OCI-LY3 (cell line): ENCODE measurements at regions not wholly inside any gene's neighbourhood (a gene's known extent, or its start where the extent isn't known, plus 50 kb on each side); places are given as distances from the start of the nearest gene placed in this dataset.

Source experiments
- H2AFZ ChIP-seq: fragments of 200-600, 300-600 bp; shearing (Covaris generic); 2 replicates; pipeline ENCODE4 v1.6.0; 2014; ENCODE audit warnings: antibody characterized with exemption, low read depth, low read length
- H3K27ac ChIP-seq: fragments of 200-600, 300-600 bp; sonication (generic); 2 replicates; pipeline ENCODE4 v1.5.1; 2014; ENCODE audit warnings: mild to moderate bottlenecking, low read length, moderate library complexity, mixed read lengths
- H3K27me3 ChIP-seq: fragments of 200-600, 300-600 bp; sonication (generic); 2 replicates; pipeline ENCODE4 v1.6.1; 2014; ENCODE audit warnings: low read depth, low read length, mixed read lengths
- H3K36me3 ChIP-seq: fragments of 200-600, 300-600 bp; sonication (generic); replicated peaks from 2 replicates; pipeline ENCODE3; 2014; ENCODE audit warnings: low read depth, low read length, mixed read lengths
- H3K4me1 ChIP-seq: fragments of 300-600, 200-600 bp; sonication (generic); 2 replicates; pipeline ENCODE4 v1.6.1; 2014; ENCODE audit warnings: low read length, mixed read lengths
- H3K4me2 ChIP-seq: fragments of 200-600, 300-600 bp; sonication (generic); 2 replicates; pipeline ENCODE4 v1.6.1; 2014; ENCODE audit warnings: low read length, mixed read lengths
- H3K4me3 ChIP-seq: fragments of 300-600, 200-600 bp; sonication (generic); 2 replicates; pipeline ENCODE4 v1.5.1; 2014; ENCODE audit warnings: antibody characterized with exemption, mild to moderate bottlenecking, low read length, moderate library complexity
- H3K79me2 ChIP-seq: fragments of 300-600, 200-600 bp; shearing (Covaris generic); 2 replicates; pipeline ENCODE4 v1.6.1; 2014; ENCODE audit warnings: mild to moderate bottlenecking, low read length, mixed read lengths
- H3K9ac ChIP-seq: fragments of 300-600, 200-600 bp; shearing (Covaris generic); 2 replicates; pipeline ENCODE4 v1.6.0; 2014; ENCODE audit warnings: mild to moderate bottlenecking, low read length, moderate library complexity
- H3K9me3 ChIP-seq: fragments of 200-600, 300-600 bp; shearing (Covaris generic); 2 replicates; pipeline ENCODE4 v1.6.1; 2014; ENCODE audit warnings: low read length, mixed read lengths; ENCODE audit not compliant: insufficient read depth
- H4K20me1 ChIP-seq: fragments of 200-600, 300-600 bp; sonication (generic); 2 replicates; pipeline ENCODE4 v1.6.1; 2016; ENCODE audit warnings: low read length, mixed read lengths; ENCODE audit not compliant: insufficient read depth
- EZH2phosphoT487 ChIP-seq: fragments of 200-600 bp; shearing (Covaris generic); IDR thresholded peaks from 2 replicates; pipeline ENCODE4 v1.6.1; 2018; ENCODE audit warnings: antibody characterized with exemption, mixed run types, low read depth
- TF ChIP-seq, protein P1 (sequence below): fragments of 200-600, 300-600 bp; sonication (generic); IDR thresholded peaks from 2 replicates; pipeline ENCODE4 v1.5.1; 2014; ENCODE audit warnings: antibody characterized with exemption, low read length, low read depth

DNA sequence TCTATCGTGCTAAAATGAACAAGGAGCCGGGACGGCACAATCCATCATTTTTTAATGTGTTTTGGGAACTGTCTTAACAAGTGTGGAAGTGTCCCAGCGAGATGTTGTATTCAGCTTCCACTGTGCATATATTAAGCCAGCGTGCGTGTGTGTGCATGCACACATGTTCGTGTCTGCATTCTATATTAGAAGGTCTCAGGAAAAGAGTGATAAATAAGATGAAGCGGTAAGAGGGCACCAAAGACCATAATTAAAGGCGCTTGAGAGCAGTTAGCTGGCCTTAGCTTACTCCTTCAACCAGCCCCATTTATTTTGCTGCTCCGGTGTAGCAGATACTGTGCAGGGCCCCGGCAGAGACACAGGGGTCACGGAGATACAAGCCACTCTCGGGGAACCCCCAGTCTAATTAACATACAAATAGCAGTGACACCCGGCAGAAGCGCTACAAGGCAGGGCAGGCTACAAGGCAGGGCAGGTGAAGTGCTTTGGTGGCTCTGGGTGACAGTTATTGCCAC is 206.5 kb upstream of the RREB1 start:
- TF ChIP-seq EZH2phosphoT487: no peak
- TF ChIP-seq, protein P1, sequence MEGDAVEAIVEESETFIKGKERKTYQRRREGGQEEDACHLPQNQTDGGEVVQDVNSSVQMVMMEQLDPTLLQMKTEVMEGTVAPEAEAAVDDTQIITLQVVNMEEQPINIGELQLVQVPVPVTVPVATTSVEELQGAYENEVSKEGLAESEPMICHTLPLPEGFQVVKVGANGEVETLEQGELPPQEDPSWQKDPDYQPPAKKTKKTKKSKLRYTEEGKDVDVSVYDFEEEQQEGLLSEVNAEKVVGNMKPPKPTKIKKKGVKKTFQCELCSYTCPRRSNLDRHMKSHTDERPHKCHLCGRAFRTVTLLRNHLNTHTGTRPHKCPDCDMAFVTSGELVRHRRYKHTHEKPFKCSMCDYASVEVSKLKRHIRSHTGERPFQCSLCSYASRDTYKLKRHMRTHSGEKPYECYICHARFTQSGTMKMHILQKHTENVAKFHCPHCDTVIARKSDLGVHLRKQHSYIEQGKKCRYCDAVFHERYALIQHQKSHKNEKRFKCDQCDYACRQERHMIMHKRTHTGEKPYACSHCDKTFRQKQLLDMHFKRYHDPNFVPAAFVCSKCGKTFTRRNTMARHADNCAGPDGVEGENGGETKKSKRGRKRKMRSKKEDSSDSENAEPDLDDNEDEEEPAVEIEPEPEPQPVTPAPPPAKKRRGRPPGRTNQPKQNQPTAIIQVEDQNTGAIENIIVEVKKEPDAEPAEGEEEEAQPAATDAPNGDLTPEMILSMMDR: no peak
- no peaks in the 10 kb centered on the region for H4K20me1 ChIP-seq
- H3K9ac ChIP-seq: no peak overlapping the region
- H3K79me2 ChIP-seq: no peaks in the 10 kb centered on the region
- no peaks in the 10 kb centered on the region for H3K4me1 ChIP-seq
- no peak overlapping the region for H3K4me3 ChIP-seq
- no peaks in the 10 kb centered on the region for H3K36me3 ChIP-seq
- no peaks in the 10 kb centered on the region for H3K9me3 ChIP-seq
- peaks cover 24% of the 10 kb centered on the region for H3K27me3 ChIP-seq
- peak overlapping the region; percentile 24; the same call in 1 of the 2 replicates for H3K4me2 ChIP-seq
- no peak overlapping the region for H2AFZ ChIP-seq
- H3K27ac ChIP-seq: no peak overlapping the region

DNA sequence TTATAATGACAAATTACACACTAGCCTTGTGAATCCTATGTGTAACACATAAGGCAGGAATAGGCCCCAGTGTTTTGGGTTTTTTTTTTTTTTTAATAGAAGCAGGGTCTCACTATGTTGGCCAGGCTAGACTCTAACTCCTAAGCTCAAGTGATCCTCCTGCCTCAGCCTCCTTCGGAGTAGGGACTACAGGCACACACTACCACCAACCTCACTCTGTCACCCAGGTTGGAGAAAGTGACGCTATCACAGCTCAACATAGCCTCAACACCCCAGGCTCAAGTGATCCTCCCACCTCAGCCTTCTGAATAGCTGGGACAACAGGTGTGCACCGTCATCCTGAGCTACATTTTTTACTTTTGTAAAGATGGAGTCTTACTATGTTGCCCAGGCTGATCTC is 205.8 kb upstream of the RREB1 start:
- Histone ChIP-seq H3K79me2 (no peaks in the 10 kb centered on the region), H3K27me3 (peaks cover 24% of the 10 kb centered on the region), H3K27ac (no peak overlapping the region), H3K4me2 (no peak overlapping the region), H3K4me1 (no peaks in the 10 kb centered on the region), H3K9me3 (no peaks in the 10 kb centered on the region), H3K9ac (no peak overlapping the region), H3K36me3 (no peaks in the 10 kb centered on the region), H3K4me3 (no peak overlapping the region), H2AFZ (no peak overlapping the region), H4K20me1 (no peaks in the 10 kb centered on the region)
- TF ChIP-seq, protein P1: no peak
- no peak for TF ChIP-seq EZH2phosphoT487

DNA sequence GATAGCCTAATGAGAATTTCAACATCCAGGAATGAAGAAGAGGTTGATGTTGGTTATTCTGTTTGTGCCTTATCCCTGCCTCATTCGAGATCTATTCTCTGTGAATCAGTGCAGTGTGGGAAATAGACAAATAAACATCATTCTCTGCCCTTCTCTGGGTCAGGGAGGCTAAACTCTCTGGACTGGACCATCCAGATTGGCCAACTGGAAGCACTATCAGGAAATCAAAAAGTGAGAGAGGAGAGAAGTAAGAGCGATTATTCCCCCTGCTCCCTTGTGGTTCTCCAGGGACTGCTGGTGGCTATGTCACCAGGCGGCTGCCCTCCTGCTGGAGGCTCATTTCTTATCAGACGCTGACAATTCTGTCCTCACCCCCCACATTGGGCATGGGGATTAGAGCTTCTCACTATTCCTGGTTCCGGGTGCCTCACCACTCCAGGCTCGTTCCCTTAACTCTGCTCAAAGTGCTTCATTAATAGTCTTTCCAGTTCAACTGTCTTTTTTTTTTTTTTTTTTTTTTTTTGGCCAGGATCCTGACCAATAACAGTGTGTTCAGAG is 201.7 kb upstream of the RREB1 start:
- H3K27me3 ChIP-seq: peaks cover 17% of the 10 kb centered on the region
- no peak for TF ChIP-seq EZH2phosphoT487
- TF ChIP-seq, protein P1: no peak
- no peaks in the 10 kb centered on the region for H3K79me2 ChIP-seq
- no peak overlapping the region for H3K4me3 ChIP-seq
- H3K4me2 ChIP-seq: no peak overlapping the region
- no peaks in the 10 kb centered on the region for H3K4me1 ChIP-seq
- H3K9me3 ChIP-seq: no peaks in the 10 kb centered on the region
- no peak overlapping the region for H3K27ac ChIP-seq
- H2AFZ ChIP-seq: no peak overlapping the region
- no peak overlapping the region for H3K9ac ChIP-seq
- H3K36me3 ChIP-seq: no peaks in the 10 kb centered on the region
- H4K20me1 ChIP-seq: no peaks in the 10 kb centered on the region

DNA sequence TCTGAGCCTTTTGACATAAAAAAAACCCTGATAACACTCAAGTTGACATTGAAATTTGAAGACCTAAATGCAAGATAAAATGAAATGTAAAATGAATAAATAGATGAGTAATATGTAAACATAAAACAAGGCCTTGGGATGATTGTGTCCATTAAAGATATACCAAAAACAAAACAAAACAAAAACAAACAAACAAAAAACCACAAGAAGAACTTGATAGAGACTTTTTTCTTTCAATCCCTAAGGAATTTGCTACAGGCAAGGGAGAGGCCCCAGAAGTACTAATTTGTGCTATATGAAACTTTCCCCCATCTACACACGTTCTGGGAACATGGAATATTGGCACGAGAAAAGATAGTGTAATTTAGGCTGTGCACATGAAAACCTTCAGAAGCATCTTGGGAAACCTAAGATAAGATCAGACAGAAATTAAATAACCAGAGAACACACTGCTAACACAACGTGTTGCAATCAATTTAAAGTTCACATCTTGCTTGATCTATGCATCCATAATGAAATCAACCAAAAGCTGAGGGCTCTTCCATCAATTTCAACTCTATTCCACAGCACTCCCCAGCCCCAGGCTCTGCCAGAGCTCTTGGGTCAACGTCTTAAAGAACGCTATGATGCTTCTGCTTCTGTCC is 201.1 kb upstream of the RREB1 start:
- TF ChIP-seq, protein P1: no peak
- no peak for TF ChIP-seq EZH2phosphoT487
- H2AFZ ChIP-seq: no peak overlapping the region

More for the DNA sequence above, 201.1 kb upstream of the RREB1 start:
- no peak overlapping the region for H3K4me3 ChIP-seq
- no peaks in the 10 kb centered on the region for H3K9me3 ChIP-seq
- no peaks in the 10 kb centered on the region for H3K4me1 ChIP-seq
- H4K20me1 ChIP-seq: no peaks in the 10 kb centered on the region
- no peak overlapping the region for H3K4me2 ChIP-seq
- H3K27ac ChIP-seq: no peak overlapping the region
- H3K79me2 ChIP-seq: no peaks in the 10 kb centered on the region
- H3K9ac ChIP-seq: no peak overlapping the region
- no peaks in the 10 kb centered on the region for H3K36me3 ChIP-seq
- peaks cover 17% of the 10 kb centered on the region for H3K27me3 ChIP-seq
